HG03175 (cell line): ENCODE measurements at regions not wholly inside any gene's neighbourhood (a gene's known extent, or its start where the extent isn't known, plus 50 kb on each side); places are given as distances from the start of the nearest gene placed in this dataset.

Experiments
- ATAC-seq: cut with Tn5 transposase; IDR thresholded peaks from one replicate; pipeline ENCODE4 v1.9.1; 2021; ENCODE audit warnings: mild to moderate bottlenecking, moderate library complexity; ENCODE audit not compliant: unreplicated experiment

- no peak for ATAC-seq
Measured at GRCh38 chr6:14674867-14675648, 557.5 kb downstream of the CD83 start.

- ATAC-seq = no peak
Measured at GRCh38 chr6:14676064-14676463, 558.5 kb downstream of the CD83 start.

- no peak for ATAC-seq
Measured at GRCh38 chr6:14676977-14677781, 559.6 kb downstream of the CD83 start.

GRCh38 chr6:14681699-14682487, 564.0 kb upstream of the JARID2 start:
- no peak for ATAC-seq

- no peak for ATAC-seq
Measured at GRCh38 chr6:14682812-14683211, 563.1 kb upstream of the JARID2 start.

- no peak for ATAC-seq
Measured at GRCh38 chr6:14689639-14690038, 556.2 kb upstream of the JARID2 start.

- ATAC-seq = no peak
Measured at GRCh38 chr6:14690120-14691056, 555.5 kb upstream of the JARID2 start.

GRCh38 chr6:14692208-14692607, 553.7 kb upstream of the JARID2 start:
- ATAC-seq = no peak

- no peak for ATAC-seq
Measured at GRCh38 chr6:14693301-14694192, 552.3 kb upstream of the JARID2 start.

- no peak for ATAC-seq
Measured at GRCh38 chr6:14694308-14694707, 551.6 kb upstream of the JARID2 start.

- ATAC-seq = no peak
Measured at GRCh38 chr6:14695579-14695978, 550.3 kb upstream of the JARID2 start.

GRCh38 chr6:14696367-14696766, 549.5 kb upstream of the JARID2 start:
- no peak for ATAC-seq

GRCh38 chr6:14697427-14697826, 548.4 kb upstream of the JARID2 start:
- no peak for ATAC-seq

- no peak for ATAC-seq
Measured at GRCh38 chr6:14699803-14700601, 545.9 kb upstream of the JARID2 start.

GRCh38 chr6:14701946-14702345, 543.9 kb upstream of the JARID2 start:
- no peak for ATAC-seq

GRCh38 chr6:14702678-14703077, 543.2 kb upstream of the JARID2 start:
- no peak for ATAC-seq

GRCh38 chr6:14703586-14703985, 542.3 kb upstream of the JARID2 start:
- ATAC-seq = no peak
